ENCODE measurements at regions not wholly inside any gene's neighbourhood (a gene's known extent, or its start where the extent isn't known, plus 50 kb on each side); places are given as distances from the start of the nearest gene placed in this dataset.

GRCh38 chr20:39983655-39984054 is 705.4 kb downstream of the MAFB start:
- Histone ChIP-seq H3K27ac (ENCODE audit: low read depth, low read length) (no peak overlapping the region), H3K4me1 (ENCODE audit: insufficient read depth, low read length) (peaks cover 9% of the 10 kb centered on the region), H3K27me3 (ENCODE audit: insufficient read depth, low read length) (no peaks in the 10 kb centered on the region), H3K4me2 (ENCODE audit: insufficient read depth, low read length) (no peak overlapping the region), H2AFZ (ENCODE audit: low read length) (no peak overlapping the region), H3K9me3 (ENCODE audit: low read depth, low read length) (no peaks in the 10 kb centered on the region), H3K79me2 (ENCODE audit: insufficient read depth, low read length) (no peaks in the 10 kb centered on the region), H3K4me3 (ENCODE audit: insufficient read depth, low read length) (no peak overlapping the region), H3K36me3 (ENCODE audit: insufficient read depth, low read length) (no peaks in the 10 kb centered on the region), H4K20me1 (ENCODE audit: insufficient read depth, low read length) (no peaks in the 10 kb centered on the region)
- TF ChIP-seq CTCF (IDR thresholded peaks at IDR 0.05; ENCODE audit: extremely low read depth, low read depth, low read length), result no peak
- DNase-seq (ENCODE audit: insufficient read length, low spot score, missing footprints), result no peak

DNA sequence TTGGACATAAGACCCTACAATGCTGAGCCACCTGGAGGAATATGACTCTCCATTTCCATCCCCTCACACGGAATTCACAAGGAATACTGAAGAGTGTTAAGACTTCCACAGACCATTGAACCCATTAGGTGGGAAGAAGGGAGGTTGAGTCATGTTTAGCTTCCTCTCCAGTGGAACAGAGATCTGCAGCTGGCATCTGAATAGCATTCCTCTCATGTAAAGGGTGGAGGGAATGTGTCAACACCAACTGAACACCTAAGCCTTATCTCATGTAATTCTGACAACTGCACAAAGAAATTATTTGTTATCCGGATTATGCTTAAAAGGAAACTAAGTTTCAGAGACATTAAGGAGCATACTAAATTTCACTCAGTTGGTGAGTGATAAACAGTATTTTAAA is 705.9 kb downstream of the MAFB start:
- Histone ChIP-seq H3K27me3 (ENCODE audit: insufficient read depth, low read length) (no peaks in the 10 kb centered on the region), H2AFZ (ENCODE audit: low read length) (no peak overlapping the region), H3K27ac (ENCODE audit: low read depth, low read length) (no peak overlapping the region), H3K4me2 (ENCODE audit: insufficient read depth, low read length) (no peak overlapping the region), H3K79me2 (ENCODE audit: insufficient read depth, low read length) (no peaks in the 10 kb centered on the region), H3K36me3 (ENCODE audit: insufficient read depth, low read length) (no peaks in the 10 kb centered on the region), H3K4me3 (ENCODE audit: insufficient read depth, low read length) (no peak overlapping the region), H3K4me1 (ENCODE audit: insufficient read depth, low read length) (peaks cover 9% of the 10 kb centered on the region), H4K20me1 (ENCODE audit: insufficient read depth, low read length) (no peaks in the 10 kb centered on the region), H3K9me3 (ENCODE audit: low read depth, low read length) (no peaks in the 10 kb centered on the region)
- no peak for TF ChIP-seq CTCF (IDR thresholded peaks at IDR 0.05; ENCODE audit: extremely low read depth, low read depth, low read length)
- no peak for DNase-seq (ENCODE audit: insufficient read length, low spot score, missing footprints)

- no peak overlapping the region for H2AFZ ChIP-seq (ENCODE audit: low read length)
- TF ChIP-seq CTCF (IDR thresholded peaks at IDR 0.05; ENCODE audit: extremely low read depth, low read depth, low read length), result no peak
- no peak overlapping the region for H3K27ac ChIP-seq (ENCODE audit: low read depth, low read length)
- no peaks in the 10 kb centered on the region for H3K4me1 ChIP-seq (ENCODE audit: insufficient read depth, low read length)
- DNase-seq (ENCODE audit: insufficient read length, low spot score, missing footprints), result no peak
- no peaks in the 10 kb centered on the region for H4K20me1 ChIP-seq (ENCODE audit: insufficient read depth, low read length)
- no peaks in the 10 kb centered on the region for H3K27me3 ChIP-seq (ENCODE audit: insufficient read depth, low read length)
- no peaks in the 10 kb centered on the region for H3K79me2 ChIP-seq (ENCODE audit: insufficient read depth, low read length)
- no peaks in the 10 kb centered on the region for H3K36me3 ChIP-seq (ENCODE audit: insufficient read depth, low read length)
- H3K9me3 ChIP-seq (ENCODE audit: low read depth, low read length), result no peaks in the 10 kb centered on the region
- H3K4me3 ChIP-seq (ENCODE audit: insufficient read depth, low read length), result no peak overlapping the region
- no peak overlapping the region for H3K4me2 ChIP-seq (ENCODE audit: insufficient read depth, low read length)
Measured at GRCh38 chr20:39974966-39975501, 714.0 kb downstream of the MAFB start.

GRCh38 chr20:39968495-39968894 is 720.5 kb downstream of the MAFB start:
- H3K4me3 ChIP-seq (ENCODE audit: insufficient read depth, low read length), result no peak overlapping the region
- H3K79me2 ChIP-seq (ENCODE audit: insufficient read depth, low read length), result no peaks in the 10 kb centered on the region
- TF ChIP-seq CTCF (IDR thresholded peaks at IDR 0.05; ENCODE audit: extremely low read depth, low read depth, low read length), result no peak
- no peak overlapping the region for H3K4me2 ChIP-seq (ENCODE audit: insufficient read depth, low read length)
- no peaks in the 10 kb centered on the region for H3K36me3 ChIP-seq (ENCODE audit: insufficient read depth, low read length)
- no peaks in the 10 kb centered on the region for H3K9me3 ChIP-seq (ENCODE audit: low read depth, low read length)
- H3K27ac ChIP-seq (ENCODE audit: low read depth, low read length), result no peak overlapping the region
- H2AFZ ChIP-seq (ENCODE audit: low read length), result no peak overlapping the region
- H4K20me1 ChIP-seq (ENCODE audit: insufficient read depth, low read length), result no peaks in the 10 kb centered on the region
- H3K4me1 ChIP-seq (ENCODE audit: insufficient read depth, low read length), result no peaks in the 10 kb centered on the region
- no peak for DNase-seq (ENCODE audit: insufficient read length, low spot score, missing footprints)
- no peaks in the 10 kb centered on the region for H3K27me3 ChIP-seq (ENCODE audit: insufficient read depth, low read length)
